ENCODE measurements at regions not wholly inside any gene's neighbourhood (a gene's known extent, or its start where the extent isn't known, plus 50 kb on each side); places are given as distances from the start of the nearest gene placed in this dataset.

- peaks cover 3 to 32% of the 10 kb centered on the region in 2 experiments; a peak in 4 of 5 replicates for H3K27me3 ChIP-seq (ENCODE audit: control insufficient read depth in 2 of 2, insufficient read depth in 2 of 2, low read length in 2 of 2)
- ChIA-PET CTCF (ENCODE audit: low intra/inter-chr PET ratio) (no interaction called here), POLR2A (no interaction called here)
- no TSS peak for BruUV-seq (replicated peaks)
- no peaks in the 10 kb centered on the region for H3K36me3 ChIP-seq (ENCODE audit: control insufficient read depth, insufficient read depth, low read length)
- DNase-seq (ENCODE audit: extremely low read depth in 1 of 4, low spot score in 3 of 4), result no peak
- H2AFZ ChIP-seq (ENCODE audit: low read depth, low read length), result no peak overlapping the region
- peaks cover 11 to 28% of the 10 kb centered on the region in 2 experiments; a peak in 4 of 5 replicates for H3K4me1 ChIP-seq (replicated peaks in 1 of 2; ENCODE audit: control insufficient read depth in 2 of 2, insufficient read depth in 2 of 2, low read length in 2 of 2)
- no peak overlapping the region for H3K27ac ChIP-seq (ENCODE audit: extremely low read depth, low read depth, low read length)
- no peak for FAIRE-seq
- H4K20me1 ChIP-seq (replicated peaks; ENCODE audit: control insufficient read depth, insufficient read depth, low read length), result peaks cover 11% of the 10 kb centered on the region; the same call in 1 of the 2 replicates
- no peaks in the 10 kb centered on the region for H3K79me2 ChIP-seq (ENCODE audit: control insufficient read depth, insufficient read depth, low read length)
- no peak overlapping the region for H3K4me2 ChIP-seq (ENCODE audit: insufficient read depth, low read length)
- TF ChIP-seq PHB2 (IDR thresholded peaks at IDR 0.05; ENCODE audit: low read depth) (no peak), E2F4 (CRISPR knock-in tag; IDR thresholded peaks at IDR 0.05; ENCODE audit: low read depth) (no peak)
- intact Hi-C loops (cut with micrococcal nuclease), result no loop called here
- no peak for ATAC-seq
- H3K9ac ChIP-seq (ENCODE audit: insufficient read depth in 1 of 2, low read depth in 2 of 2, low read length in 2 of 2), result no peak overlapping the region
- H3K4me3 ChIP-seq, result no peak overlapping the region
- no peaks in the 10 kb centered on the region for H3K9me1 ChIP-seq (ENCODE audit: control insufficient read depth, insufficient read depth, low read length)
- WGBS (ENCODE audit: insufficient coverage, low coverage, missing lambda C conversion rate), result 1% methylated on average over 11 of the region's 11 CpGs
- H3K9me3 ChIP-seq (replicated peaks; ENCODE audit: control insufficient read depth, insufficient read depth, low read depth, low read length), result peaks cover 3% of the 10 kb centered on the region; the same call in 1 of the 2 replicates
- in situ Hi-C loops (cut with MboI), result no loop called here
Measured at GRCh38 chr11:70745451-70745850, 347.1 kb downstream of the CTTN start.

- 1% methylated on average over 7 of the region's 8 CpGs for WGBS (ENCODE audit: insufficient coverage, low coverage, missing lambda C conversion rate)
- ChIA-PET CTCF (ENCODE audit: low intra/inter-chr PET ratio) (no interaction called here), POLR2A (no interaction called here)
- no peak for DNase-seq (ENCODE audit: extremely low read depth in 1 of 4, low spot score in 3 of 4)
- BruUV-seq (replicated peaks), result no TSS peak
- no peak overlapping the region for H3K9ac ChIP-seq (ENCODE audit: insufficient read depth in 1 of 2, low read depth in 2 of 2, low read length in 2 of 2)
- in situ Hi-C loops (cut with MboI) (no loop called here), intact Hi-C loops (cut with micrococcal nuclease) (no loop called here)
- H2AFZ ChIP-seq (ENCODE audit: low read depth, low read length), result no peak overlapping the region
- no peaks in the 10 kb centered on the region for H3K9me1 ChIP-seq (ENCODE audit: control insufficient read depth, insufficient read depth, low read length)
- H3K27me3 ChIP-seq (ENCODE audit: control insufficient read depth in 2 of 2, insufficient read depth in 2 of 2, low read length in 2 of 2), result peaks cover 3 to 30% of the 10 kb centered on the region in 2 experiments; a peak in 4 of 5 replicates
- H3K36me3 ChIP-seq (ENCODE audit: control insufficient read depth, insufficient read depth, low read length), result no peaks in the 10 kb centered on the region
- peaks cover 11% of the 10 kb centered on the region; the same call in 1 of the 2 replicates for H4K20me1 ChIP-seq (replicated peaks; ENCODE audit: control insufficient read depth, insufficient read depth, low read length)
- no peak overlapping the region for H3K4me2 ChIP-seq (ENCODE audit: insufficient read depth, low read length)
- no peak for ATAC-seq
- FAIRE-seq, result no peak
- peaks cover 11 to 28% of the 10 kb centered on the region in 2 experiments; a peak in 4 of 5 replicates for H3K4me1 ChIP-seq (replicated peaks in 1 of 2; ENCODE audit: control insufficient read depth in 2 of 2, insufficient read depth in 2 of 2, low read length in 2 of 2)
- peaks cover 3% of the 10 kb centered on the region; the same call in 1 of the 2 replicates for H3K9me3 ChIP-seq (replicated peaks; ENCODE audit: control insufficient read depth, insufficient read depth, low read depth, low read length)
- no peak overlapping the region for H3K4me3 ChIP-seq
- H3K79me2 ChIP-seq (ENCODE audit: control insufficient read depth, insufficient read depth, low read length), result no peaks in the 10 kb centered on the region
- H3K27ac ChIP-seq (ENCODE audit: extremely low read depth, low read depth, low read length), result no peak overlapping the region
- TF ChIP-seq PYGO2 (tag; IDR thresholded peaks at IDR 0.05) (no peak), PPARD (CRISPR knock-in tag; IDR thresholded peaks at IDR 0.05) (no peak), HDAC1 (IDR thresholded peaks at IDR 0.05) (no peak), ZNF184 (CRISPR knock-in tag; IDR thresholded peaks at IDR 0.05) (no peak), POLR2G (IDR thresholded peaks at IDR 0.05; ENCODE audit: low read depth, low read length) (no peak), MAFK (IDR thresholded peaks at IDR 0.05; ENCODE audit: low read length) (no peak), MTA2 (IDR thresholded peaks at IDR 0.05; ENCODE audit: low read depth) (no peak), KDM2B (CRISPR knock-in tag; IDR thresholded peaks at IDR 0.05) (no peak), TAF9B (IDR thresholded peaks at IDR 0.05; ENCODE audit: partially characterized antibody) (no peak), ZNF551 (CRISPR knock-in tag; IDR thresholded peaks at IDR 0.05) (no peak), U2AF2 (optimal IDR thresholded peaks at IDR 0.05; ENCODE audit: low read depth, low read length) (no peak), ESRRB (CRISPR knock-in tag; IDR thresholded peaks at IDR 0.05; ENCODE audit: borderline replicate concordance) (no peak), ZBTB12 (CRISPR knock-in tag; IDR thresholded peaks at IDR 0.05) (no peak), PHTF2 (CRISPR knock-in tag; IDR thresholded peaks at IDR 0.05) (no peak), ZFPM2 (CRISPR knock-in tag; IDR thresholded peaks at IDR 0.05) (no peak), HNRNPUL1 (IDR thresholded peaks at IDR 0.05; ENCODE audit: low read length) (no peak)
Measured at GRCh38 chr11:70745941-70746340, 347.6 kb downstream of the CTTN start.

All from K562 (cell line).